Activated CD4-positive, alpha-beta T cell treated with anti-CD3 and anti-CD28 coated beads for 48 hours (primary cell): ENCODE measurements at regions not wholly inside any gene's neighbourhood (a gene's known extent, or its start where the extent isn't known, plus 50 kb on each side); places are given as distances from the start of the nearest gene placed in this dataset.

Experiments
- DNase-seq: peaks from one replicate; pipeline ENCODE4 v3.0.0-alpha.2; 2020

- no peak for DNase-seq
These were observed 364.8 kb downstream of the EPM2A start for GRCh38 chr6:145370559-145370958.

GRCh38 chr6:145372671-145373151 is 362.6 kb downstream of the EPM2A start:
- DNase-seq: no peak

GRCh38 chr6:145373826-145374225 is 361.5 kb downstream of the EPM2A start:
- no peak for DNase-seq

GRCh38 chr6:145374570-145374969 is 360.8 kb downstream of the EPM2A start:
- DNase-seq: no peak

DNA sequence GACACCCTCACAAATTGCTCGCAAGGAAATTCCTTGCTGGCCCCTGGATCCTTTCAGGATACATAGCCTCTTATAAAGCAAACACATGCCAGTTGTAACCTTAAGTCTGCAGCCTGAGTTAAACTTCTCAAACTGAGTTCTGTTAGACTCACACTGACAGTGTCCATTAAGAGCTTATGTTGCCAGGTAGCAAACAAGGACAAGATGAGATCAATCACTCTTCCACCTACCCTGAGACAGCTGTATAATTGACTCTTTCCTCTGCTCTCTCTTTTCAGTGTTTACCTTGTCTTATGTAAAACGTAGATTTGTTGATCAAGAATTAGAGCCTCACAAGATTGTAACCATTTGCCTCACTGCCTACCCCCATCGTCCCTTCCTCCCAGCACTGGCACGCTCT is 359.8 kb downstream of the EPM2A start:
- DNase-seq: no peak

DNA sequence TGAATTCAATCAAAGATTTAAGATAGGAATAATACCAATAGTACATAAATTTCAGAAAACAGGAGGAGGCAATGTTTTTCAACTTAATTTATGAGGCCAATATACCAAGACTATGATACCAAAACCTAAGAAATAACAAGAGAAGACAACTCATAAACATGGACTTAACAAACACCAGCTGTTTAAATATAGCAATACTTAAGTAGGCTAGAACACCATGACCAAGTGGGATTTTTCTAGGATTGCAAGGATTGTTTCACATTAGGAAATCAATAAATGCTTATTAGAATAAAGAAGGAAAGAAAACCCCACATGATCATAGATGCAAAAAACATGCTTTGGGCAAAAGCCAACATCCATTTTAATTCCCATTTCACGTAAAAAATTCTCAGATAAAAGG is 355.1 kb downstream of the EPM2A start:
- no peak for DNase-seq

- no peak for DNase-seq
These were observed 353.4 kb downstream of the EPM2A start for GRCh38 chr6:145381941-145382340.

DNA sequence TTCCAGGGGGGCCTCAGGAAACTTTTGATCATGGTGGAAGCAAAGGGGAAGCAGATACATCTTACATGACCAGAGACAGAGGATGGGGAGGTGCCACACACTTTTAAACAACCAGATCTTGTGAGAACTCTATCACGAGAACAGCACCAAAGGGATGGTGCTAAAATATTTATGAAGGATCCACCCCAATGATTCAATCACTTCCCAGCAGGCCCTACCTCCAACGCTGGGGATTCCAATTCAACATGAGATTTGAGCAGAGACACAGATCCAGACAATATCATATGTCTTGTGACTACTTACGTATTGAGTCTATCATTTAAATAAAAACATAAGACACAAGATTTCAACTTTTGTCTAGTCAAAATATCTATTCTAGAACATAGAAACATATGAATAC is 351.9 kb downstream of the EPM2A start:
- DNase-seq: no peak

DNA sequence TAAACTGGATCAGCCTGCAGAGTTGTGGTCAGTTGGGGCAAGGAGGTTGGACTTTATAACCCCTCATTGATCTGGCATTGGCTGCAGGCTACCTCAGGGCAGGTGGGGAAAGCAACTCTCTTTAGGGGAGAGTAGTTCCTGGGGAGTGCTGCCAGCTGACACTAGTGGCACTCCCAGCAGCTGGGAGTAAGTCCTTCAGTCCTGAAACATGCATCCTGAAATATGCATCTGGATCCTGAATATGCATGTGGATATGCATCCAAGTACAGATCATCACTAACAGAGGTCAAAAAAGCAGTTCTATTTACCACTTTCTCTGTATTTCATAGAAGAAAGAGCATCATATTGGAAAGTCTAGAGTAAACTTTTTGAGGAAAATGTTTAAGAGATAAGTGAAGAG is 350.8 kb downstream of the EPM2A start:
- DNase-seq: no peak

- DNase-seq: no peak
These were observed 338.8 kb downstream of the EPM2A start for GRCh38 chr6:145396499-145396898.

DNA sequence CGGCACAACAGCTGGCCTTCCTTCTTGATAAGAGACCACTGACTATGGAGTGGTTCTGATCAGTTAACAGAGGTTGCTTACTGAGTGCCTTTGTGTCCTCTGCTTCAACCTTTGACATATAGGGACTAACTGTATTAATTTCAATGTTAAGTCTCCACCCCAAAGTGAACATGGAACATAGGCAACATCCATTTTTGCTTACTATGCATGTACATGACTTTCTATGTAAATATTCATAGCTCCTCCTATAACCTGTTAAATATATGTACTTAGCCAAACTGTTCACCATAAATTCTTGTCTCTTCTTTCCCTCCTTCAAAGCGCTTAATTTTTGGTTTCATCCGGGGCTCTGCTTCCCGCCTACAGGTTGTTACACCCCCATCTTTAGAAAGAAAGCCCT is 334.8 kb downstream of the EPM2A start:
- DNase-seq: no peak

DNA sequence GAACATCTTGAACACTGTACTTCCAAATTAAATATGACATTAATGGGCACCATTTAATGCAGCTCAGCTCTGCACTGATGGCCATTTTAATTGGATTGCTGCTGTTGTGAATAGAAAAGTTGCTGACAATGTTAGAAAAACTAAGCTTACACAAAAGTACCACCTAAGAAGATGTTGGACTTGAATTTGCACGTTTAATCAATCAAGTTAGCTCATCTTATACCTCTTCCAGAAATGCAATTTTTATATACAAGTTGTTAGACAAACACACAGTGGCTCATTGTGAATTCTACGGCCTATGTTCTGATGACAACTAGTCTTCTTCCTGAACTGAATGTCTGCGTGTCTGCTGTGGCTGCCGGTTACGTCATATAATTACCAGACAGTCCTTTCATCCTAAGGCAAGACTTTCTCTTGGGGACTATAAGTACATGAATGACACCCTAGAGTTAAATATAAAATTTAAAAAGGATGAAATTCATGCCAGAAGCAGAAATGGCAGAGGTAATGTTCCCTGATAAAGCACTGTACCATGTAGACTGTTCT is 330.2 kb downstream of the EPM2A start:
- DNase-seq: no peak

GRCh38 chr6:145406783-145407182 is 328.5 kb downstream of the EPM2A start:
- DNase-seq: no peak

GRCh38 chr6:145415616-145416015 is 319.7 kb downstream of the EPM2A start:
- no peak for DNase-seq

DNA sequence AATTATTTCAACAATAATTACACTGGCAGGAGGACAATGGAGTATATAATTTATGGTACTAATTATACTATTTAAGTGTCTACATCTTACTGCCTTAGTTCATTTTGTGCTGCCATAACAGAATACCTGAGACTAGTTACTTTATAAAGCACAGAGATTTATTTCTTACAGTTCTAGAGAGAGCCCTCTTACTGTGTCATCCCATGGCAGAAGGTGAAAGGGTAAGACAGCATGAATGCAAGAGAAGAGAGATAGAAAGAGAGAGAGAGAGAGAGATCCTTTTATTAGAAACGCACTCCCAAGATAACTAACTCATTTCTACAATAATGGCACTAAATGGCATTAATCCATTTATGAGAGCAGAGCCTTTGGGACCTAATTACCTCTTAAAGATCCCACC is 314.7 kb downstream of the EPM2A start:
- no peak for DNase-seq

- no peak for DNase-seq
These were observed 311.4 kb downstream of the EPM2A start for GRCh38 chr6:145423936-145424335.

DNA sequence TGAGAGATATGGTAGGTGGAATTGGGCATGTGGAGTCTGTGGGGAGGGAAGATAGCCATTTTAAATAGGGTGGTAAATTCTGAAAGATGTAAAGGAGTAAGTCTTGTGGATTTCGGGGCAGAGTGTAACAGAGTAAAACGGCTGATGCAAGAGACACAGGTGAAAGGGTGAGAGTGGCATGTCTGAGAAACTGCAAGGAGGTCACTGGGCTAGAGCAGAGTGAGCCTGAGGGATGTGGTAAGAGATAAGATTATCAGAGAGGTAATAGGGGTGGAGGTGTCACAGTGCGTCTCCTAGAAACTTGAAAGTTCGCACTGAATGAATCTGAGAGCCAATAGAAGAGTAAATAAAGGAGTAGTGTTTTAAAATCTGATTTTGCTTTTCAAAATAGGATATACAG is 308.1 kb downstream of the EPM2A start:
- no peak for DNase-seq

DNA sequence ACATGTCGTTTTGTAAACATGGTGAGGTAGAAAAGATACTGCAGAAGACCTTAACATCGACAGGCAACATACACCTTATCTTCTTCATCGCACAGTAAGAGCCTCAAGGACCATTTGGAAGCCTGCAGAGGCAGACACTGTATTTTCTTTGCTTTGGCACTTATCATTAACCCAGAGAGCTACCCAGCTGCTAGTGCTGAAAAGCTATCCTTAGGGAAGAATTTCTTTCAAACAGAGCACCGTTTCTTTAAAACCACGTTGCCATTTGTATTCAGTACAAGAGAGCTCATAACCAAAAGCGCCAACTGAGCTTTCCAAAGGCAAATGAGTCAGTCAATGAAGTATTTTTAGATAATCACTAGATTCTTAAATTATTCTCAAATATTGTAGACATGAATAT is 306.6 kb downstream of the EPM2A start:
- DNase-seq: no peak

GRCh38 chr6:145442110-145442509 is 293.2 kb downstream of the EPM2A start:
- DNase-seq: no peak

- no peak for DNase-seq
These were observed 289.6 kb downstream of the EPM2A start for GRCh38 chr6:145445674-145446073.

DNA sequence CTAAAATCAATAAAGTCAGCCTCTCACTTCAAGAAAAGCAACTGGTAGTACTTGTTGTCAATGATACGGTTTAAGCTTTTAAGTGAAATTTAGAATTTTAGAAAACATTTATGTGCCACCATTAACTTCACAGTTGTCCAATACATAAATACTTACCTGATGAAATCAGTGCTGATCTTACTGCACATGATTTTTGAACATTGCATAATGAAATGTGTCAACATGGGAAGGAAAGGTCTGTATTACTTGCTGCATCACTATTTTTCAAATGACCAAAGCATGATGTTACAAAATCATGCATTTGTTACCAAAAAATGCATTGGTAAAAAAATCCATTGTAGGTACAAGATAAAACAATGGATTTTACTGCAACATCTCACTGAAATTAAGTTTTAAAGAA is 284.3 kb downstream of the EPM2A start:
- no peak for DNase-seq

GRCh38 chr6:145453376-145453775 is 281.9 kb downstream of the EPM2A start:
- no peak for DNase-seq

DNA sequence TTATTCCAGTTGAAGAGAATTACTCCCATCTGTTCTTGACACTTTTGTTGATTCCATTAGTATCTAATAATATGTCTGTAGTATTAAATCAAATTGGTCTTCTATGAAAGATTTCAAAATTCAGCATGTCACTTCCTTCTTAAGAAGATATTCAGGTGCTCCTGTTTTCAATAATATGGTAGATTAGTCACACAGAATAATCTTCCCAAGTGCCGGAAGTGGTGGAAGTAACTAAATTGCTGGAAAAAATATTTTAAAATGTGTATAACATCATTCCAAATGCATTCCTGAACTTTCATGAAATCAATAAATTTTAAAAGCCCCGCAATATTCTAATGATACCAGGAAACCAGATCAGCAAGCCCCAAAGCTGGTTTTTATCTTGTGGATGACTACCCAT is 281.3 kb downstream of the EPM2A start:
- DNase-seq: no peak

GRCh38 chr6:145457556-145457955 is 277.8 kb downstream of the EPM2A start:
- DNase-seq: no peak

- DNase-seq: no peak
These were observed 266.8 kb downstream of the EPM2A start for GRCh38 chr6:145468534-145468933.

GRCh38 chr6:145469021-145469420 is 266.3 kb downstream of the EPM2A start:
- no peak for DNase-seq
